ENCODE measurements at regions not wholly inside any gene's neighbourhood (a gene's known extent, or its start where the extent isn't known, plus 50 kb on each side); places are given as distances from the start of the nearest gene placed in this dataset.

- DNase-seq (ENCODE audit: low read depth), result no peak
Observed at GRCh38 chr2:75278314-75278713, 79.0 kb upstream of the TACR1 start.

DNA sequence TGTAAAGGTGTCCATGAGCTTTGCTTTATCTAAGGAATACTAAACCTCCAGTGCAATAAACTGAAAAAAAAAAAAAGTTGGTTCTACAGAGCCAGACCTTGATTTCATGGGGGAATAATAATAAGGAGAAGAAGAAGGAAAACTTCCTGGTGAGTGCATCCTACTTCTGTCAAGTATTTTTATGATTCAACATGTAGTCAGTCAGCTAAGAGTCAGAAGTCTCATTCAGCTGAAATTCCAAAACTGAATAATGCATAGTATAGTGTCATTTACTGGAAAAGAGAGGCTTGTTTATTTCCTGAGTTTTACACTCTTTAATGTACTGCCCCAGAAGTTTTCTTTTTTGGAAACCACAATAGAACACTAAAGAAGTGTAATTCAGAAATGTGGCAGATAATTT, 77.8 kb upstream of the TACR1 start:
- peak; percentile 79 for DNase-seq (ENCODE audit: low read depth)

- DNase-seq (ENCODE audit: low read depth), result peak; percentile 69
Observed at GRCh38 chr2:75276093-75277029, 77.0 kb upstream of the TACR1 start.

- DNase-seq (ENCODE audit: low read depth), result no peak
Observed at GRCh38 chr2:75274936-75275335, 75.6 kb upstream of the TACR1 start.

GRCh38 chr2:75268112-75268511, 68.8 kb upstream of the TACR1 start:
- DNase-seq (ENCODE audit: low read depth), result no peak

GRCh38 chr2:75261923-75262322, 62.6 kb upstream of the TACR1 start:
- no peak for DNase-seq (ENCODE audit: low read depth)

GRCh38 chr2:75260946-75261345, 61.6 kb upstream of the TACR1 start:
- DNase-seq (ENCODE audit: low read depth), result no peak

DNA sequence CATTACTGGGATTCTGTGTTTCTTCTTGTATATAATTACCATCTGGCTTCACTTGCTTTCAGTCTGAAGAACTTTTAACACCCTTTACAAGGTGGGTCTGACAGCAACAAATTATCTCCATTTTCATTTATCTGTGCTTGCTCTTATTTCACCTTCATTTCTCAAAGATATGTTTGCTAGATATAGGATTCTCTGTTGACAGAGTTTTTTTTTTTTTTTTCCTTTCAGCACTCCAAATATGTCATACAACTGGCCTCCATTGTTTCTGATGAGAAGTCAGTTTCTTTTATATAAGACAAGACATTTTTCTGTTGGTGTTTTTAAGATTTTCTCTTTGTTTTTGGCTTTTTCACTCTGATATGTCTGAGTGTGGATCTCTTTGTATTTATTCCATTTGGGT, 59.3 kb upstream of the TACR1 start:
- DNase-seq (ENCODE audit: low read depth), result no peak

GRCh38 chr2:75256485-75256884, 57.2 kb upstream of the TACR1 start:
- no peak for DNase-seq (ENCODE audit: low read depth)

DNA sequence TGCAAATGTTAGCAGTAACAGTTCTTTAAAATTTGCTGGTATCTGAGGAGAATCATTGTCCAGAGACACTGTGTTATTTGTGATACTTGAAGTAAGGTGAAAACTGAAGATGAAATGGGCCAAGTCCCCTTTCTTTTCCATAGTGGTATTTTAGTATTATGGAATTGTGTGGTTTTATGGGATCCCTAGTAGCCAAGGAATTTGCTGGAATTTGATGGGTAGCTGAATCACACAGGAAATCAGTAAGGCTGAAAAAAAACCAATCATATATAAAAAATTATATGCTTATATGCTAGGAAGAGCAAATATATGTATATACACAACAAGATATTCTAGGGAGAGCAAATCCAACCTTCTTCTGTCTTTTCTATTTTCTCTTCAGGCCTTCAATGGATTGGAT, 54.2 kb upstream of the TACR1 start:
- DNase-seq (ENCODE audit: low read depth), result peak; percentile 44

DNA sequence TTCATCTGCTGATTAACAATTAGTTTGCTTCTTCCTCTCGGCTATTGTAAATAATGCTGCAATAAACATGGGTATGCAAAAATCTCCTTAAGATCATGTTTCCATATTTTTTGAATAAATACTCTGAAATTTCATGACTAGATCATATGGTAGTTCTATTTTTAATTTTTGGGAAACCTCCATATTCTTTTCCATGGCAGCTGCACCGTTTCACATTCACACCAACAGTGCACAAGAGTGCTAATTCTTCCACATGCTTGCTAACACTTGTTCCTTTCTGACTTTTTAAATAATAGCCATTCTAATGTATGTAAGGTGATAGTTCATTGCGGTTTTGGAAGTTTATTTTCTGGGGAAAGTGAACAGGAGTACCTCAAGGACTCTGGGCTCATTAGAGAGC, 52.6 kb upstream of the TACR1 start:
- no peak for DNase-seq (ENCODE audit: low read depth)
